T-helper 1 cell treated with Interleukin-12 subunit alpha and Interleukin-12 subunit beta and Interleukin-4 antibody, amounts not matched to agents 30 μg/mL and 1 μg/mL, for 36 hours (primary cell): ENCODE measurements at regions not wholly inside any gene's neighbourhood (a gene's known extent, or its start where the extent isn't known, plus 50 kb on each side); places are given as distances from the start of the nearest gene placed in this dataset.

Experiments used
- H3K27ac Mint-ChIP-seq: one replicate; pipeline ENCODE4 v1.8.0; 2021; ENCODE audit warnings: mild to moderate bottlenecking, mixed read lengths
- H3K27me3 Mint-ChIP-seq: one replicate; pipeline ENCODE4 v1.8.0; 2021; ENCODE audit warnings: low read depth, mixed read lengths
- H3K36me3 Mint-ChIP-seq: one replicate; pipeline ENCODE4 v1.8.0; 2021; ENCODE audit warnings: low read depth, mixed read lengths
- H3K4me1 Mint-ChIP-seq: one replicate; pipeline ENCODE4 v1.8.0; 2021; ENCODE audit warnings: low read depth, mixed read lengths
- H3K4me3 Mint-ChIP-seq: one replicate; pipeline ENCODE4 v1.8.0; 2021; ENCODE audit warnings: mild to moderate bottlenecking, moderate library complexity, mixed read lengths
- H3K9me3 Mint-ChIP-seq: one replicate; pipeline ENCODE4 v1.8.0; 2021; ENCODE audit warnings: mixed read lengths

GRCh38 chr4:180557348-180557747 lies 1685.9 kb upstream of the TENM3 start:
- H3K27me3 Mint-ChIP-seq: no peaks in the 10 kb centered on the region
- no peak overlapping the region for H3K4me3 Mint-ChIP-seq
- H3K36me3 Mint-ChIP-seq: no peaks in the 10 kb centered on the region
- H3K4me1 Mint-ChIP-seq: no peaks in the 10 kb centered on the region
- H3K27ac Mint-ChIP-seq: no peak overlapping the region
- H3K9me3 Mint-ChIP-seq: no peaks in the 10 kb centered on the region

GRCh38 chr4:180557950-180558349 lies 1685.3 kb upstream of the TENM3 start:
- H3K27me3 Mint-ChIP-seq: no peaks in the 10 kb centered on the region
- H3K4me1 Mint-ChIP-seq: no peaks in the 10 kb centered on the region
- H3K27ac Mint-ChIP-seq: no peak overlapping the region
- no peaks in the 10 kb centered on the region for H3K9me3 Mint-ChIP-seq
- H3K36me3 Mint-ChIP-seq: no peaks in the 10 kb centered on the region
- H3K4me3 Mint-ChIP-seq: no peak overlapping the region

DNA sequence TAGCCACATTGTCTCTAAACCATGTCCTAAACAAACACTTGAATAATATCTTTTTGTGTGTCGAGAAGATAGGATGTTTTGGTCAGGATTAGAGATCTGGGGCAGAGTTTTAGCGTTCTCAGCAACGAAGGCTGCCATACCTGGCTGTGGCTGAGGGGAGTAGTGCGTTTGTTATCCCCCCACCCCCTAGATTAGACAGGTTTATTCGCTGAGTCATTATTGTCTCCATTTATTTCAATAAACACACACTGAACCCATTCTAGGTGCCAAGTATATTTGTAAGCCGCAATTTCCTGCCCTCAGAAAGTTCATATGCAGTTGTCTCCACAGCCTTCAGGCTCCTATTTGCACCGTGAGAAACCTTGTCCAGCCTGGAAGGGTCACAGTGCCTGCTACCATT lies 1684.8 kb upstream of the TENM3 start:
- Mint-ChIP-seq H3K9me3 (no peaks in the 10 kb centered on the region), H3K27me3 (no peaks in the 10 kb centered on the region), H3K36me3 (no peaks in the 10 kb centered on the region), H3K27ac (no peak overlapping the region), H3K4me3 (no peak overlapping the region), H3K4me1 (no peaks in the 10 kb centered on the region)

GRCh38 chr4:180560896-180561295 lies 1682.3 kb upstream of the TENM3 start:
- Mint-ChIP-seq H3K9me3 (no peaks in the 10 kb centered on the region), H3K4me1 (no peaks in the 10 kb centered on the region), H3K27ac (no peak overlapping the region), H3K4me3 (no peak overlapping the region), H3K27me3 (no peaks in the 10 kb centered on the region), H3K36me3 (no peaks in the 10 kb centered on the region)

DNA sequence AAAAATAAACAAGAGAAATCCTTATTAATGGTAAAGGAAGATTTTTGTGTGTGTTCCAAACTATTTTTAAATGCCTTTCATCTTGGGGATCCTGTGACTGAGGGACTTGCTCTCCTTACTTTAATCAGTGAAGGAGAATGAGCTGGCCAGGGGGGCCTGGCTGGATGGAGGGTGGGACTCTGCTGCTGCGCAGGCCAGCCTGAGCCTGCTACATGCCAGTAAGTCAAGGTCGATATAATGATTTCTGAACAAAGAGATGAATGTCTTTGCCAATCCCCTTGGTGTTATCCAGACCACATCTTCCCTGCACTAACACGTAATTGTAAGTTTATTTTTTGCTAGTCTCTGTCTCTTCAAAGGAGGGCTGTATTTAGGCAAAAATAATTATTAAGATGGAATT lies 1679.2 kb upstream of the TENM3 start:
- no peak overlapping the region for H3K27ac Mint-ChIP-seq
- no peaks in the 10 kb centered on the region for H3K27me3 Mint-ChIP-seq
- no peaks in the 10 kb centered on the region for H3K9me3 Mint-ChIP-seq
- H3K36me3 Mint-ChIP-seq: no peaks in the 10 kb centered on the region
- no peaks in the 10 kb centered on the region for H3K4me1 Mint-ChIP-seq
- H3K4me3 Mint-ChIP-seq: no peak overlapping the region

DNA sequence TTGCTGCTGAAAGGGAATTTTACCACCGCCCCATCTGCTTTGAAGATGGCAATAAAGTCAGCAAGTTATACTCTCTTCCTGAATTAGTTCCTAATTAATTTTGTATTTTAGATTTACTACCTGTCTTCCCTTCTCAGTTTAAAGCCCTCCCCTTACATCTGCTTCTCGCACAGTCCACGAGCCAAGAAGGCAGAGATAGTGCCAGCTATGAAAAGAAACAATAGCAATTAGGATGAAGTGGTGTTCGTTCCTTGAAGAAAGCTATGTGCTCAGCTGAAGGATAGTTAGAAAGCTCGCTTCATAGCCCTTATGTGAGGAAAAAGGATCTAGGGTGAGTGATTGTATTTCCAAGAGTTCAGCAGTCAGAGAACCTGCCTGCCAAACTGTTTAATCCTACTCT lies 1678.8 kb upstream of the TENM3 start:
- H3K27ac Mint-ChIP-seq: no peak overlapping the region
- H3K4me1 Mint-ChIP-seq: no peaks in the 10 kb centered on the region
- no peaks in the 10 kb centered on the region for H3K27me3 Mint-ChIP-seq
- H3K4me3 Mint-ChIP-seq: no peak overlapping the region
- no peaks in the 10 kb centered on the region for H3K36me3 Mint-ChIP-seq
- H3K9me3 Mint-ChIP-seq: no peaks in the 10 kb centered on the region

DNA sequence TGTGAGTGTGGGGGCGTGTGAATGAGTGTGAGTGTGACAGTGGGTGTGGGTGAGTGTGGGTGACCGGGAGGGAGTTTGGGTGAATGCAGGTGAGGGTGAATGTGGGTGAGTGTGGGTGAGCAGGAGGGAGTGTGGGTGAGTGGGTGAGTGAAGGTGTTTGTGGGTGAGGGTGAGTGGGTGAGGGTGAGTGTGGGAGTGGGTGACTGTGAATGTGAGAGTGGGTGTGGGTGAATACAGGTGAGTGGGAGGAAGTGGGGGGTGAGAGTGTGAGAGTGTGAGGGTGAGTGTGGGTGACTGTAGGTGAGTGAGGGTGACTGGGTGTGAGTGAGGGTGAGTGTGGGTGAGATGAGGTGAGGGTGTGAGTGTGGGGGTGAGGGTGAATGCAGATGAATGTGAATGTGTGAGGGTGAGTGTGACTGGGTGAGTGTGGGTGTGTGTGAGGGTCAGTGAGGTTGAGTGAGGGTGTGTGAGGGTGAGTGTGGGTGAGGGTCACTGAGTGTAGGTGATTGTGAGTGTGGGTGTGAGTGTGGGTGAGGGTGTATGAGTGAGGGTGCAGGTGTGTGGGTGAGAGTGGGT lies 1677.3 kb upstream of the TENM3 start:
- Mint-ChIP-seq H3K4me3 (no peak overlapping the region), H3K9me3 (peaks cover 3% of the 10 kb centered on the region), H3K27me3 (no peaks in the 10 kb centered on the region), H3K4me1 (no peaks in the 10 kb centered on the region), H3K36me3 (no peaks in the 10 kb centered on the region), H3K27ac (no peak overlapping the region)

DNA sequence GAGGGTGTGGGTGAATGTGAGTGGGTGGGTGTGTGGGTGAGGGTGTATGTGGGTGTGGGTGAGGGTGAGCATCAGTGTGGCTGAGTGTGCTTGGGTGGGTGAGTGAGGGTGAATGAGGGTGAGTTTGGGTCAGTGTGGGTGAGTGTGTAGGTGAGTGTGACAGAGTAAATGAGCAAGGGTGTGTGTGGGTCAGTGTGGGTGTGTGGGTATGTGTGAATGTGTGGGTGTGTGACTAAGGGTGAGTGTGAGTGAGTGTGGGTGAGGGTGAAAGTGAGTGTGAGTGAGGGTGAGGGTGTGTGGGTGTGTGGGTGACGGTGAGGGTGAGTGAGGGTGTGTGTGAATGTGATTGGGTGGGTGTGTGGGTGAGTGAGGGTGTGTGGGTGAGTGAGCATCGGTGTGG lies 1676.7 kb upstream of the TENM3 start:
- Mint-ChIP-seq H3K27me3 (no peaks in the 10 kb centered on the region), H3K27ac (no peak overlapping the region), H3K9me3 (peaks cover 4% of the 10 kb centered on the region), H3K4me1 (no peaks in the 10 kb centered on the region), H3K4me3 (no peak overlapping the region), H3K36me3 (no peaks in the 10 kb centered on the region)

- Mint-ChIP-seq H3K4me1 (no peaks in the 10 kb centered on the region), H3K27ac (no peak overlapping the region), H3K4me3 (no peak overlapping the region), H3K9me3 (peaks cover 4% of the 10 kb centered on the region), H3K27me3 (no peaks in the 10 kb centered on the region), H3K36me3 (no peaks in the 10 kb centered on the region)
These were observed 1676.1 kb upstream of the TENM3 start for GRCh38 chr4:180567080-180567479.

DNA sequence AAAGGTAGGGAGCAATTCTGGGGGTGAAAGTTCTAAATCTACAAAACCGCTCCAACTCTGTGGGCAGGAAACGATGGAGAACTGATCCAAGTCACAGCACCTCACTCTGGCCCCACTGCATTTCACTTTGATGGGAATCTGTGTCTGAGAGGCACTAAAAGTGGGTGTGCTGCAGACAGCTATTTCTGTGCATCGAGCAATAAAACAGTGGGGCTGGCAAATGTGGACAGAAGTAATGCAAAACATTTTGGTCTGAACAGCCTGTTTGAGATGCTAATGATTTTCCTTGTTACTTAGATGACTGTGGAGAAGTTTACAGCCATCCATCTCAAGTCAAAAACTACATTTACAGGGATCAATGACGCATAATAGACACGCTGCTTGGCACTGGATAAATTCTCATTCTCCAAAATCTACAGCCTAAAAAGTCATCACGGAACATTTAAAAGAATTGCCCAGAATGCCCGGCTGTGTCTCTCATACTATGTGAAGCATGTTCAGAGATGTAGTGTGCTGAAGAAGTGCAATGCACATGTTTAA lies 1671.6 kb upstream of the TENM3 start:
- Mint-ChIP-seq H3K27me3 (no peaks in the 10 kb centered on the region), H3K27ac (no peak overlapping the region), H3K9me3 (peaks cover 4% of the 10 kb centered on the region), H3K4me3 (no peak overlapping the region), H3K4me1 (no peaks in the 10 kb centered on the region), H3K36me3 (no peaks in the 10 kb centered on the region)

DNA sequence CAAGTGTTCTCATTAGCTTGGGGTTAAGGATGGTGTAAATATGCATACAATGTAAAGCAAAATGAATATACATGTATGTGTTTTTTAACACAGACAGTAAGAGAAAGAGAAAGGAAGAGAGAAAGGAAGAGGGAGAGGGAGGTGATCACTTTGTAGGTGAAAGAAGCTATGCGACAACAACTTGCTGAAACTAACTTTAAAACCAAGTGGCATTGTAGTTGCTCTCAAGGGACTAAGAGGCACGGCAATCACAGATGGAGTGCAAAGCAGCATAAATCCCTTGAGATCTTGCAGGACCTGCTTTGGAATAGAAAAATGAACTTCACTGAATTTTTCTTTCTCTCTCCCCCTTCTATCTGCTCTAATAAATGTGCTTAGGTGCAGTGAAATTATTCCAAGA lies 1665.0 kb upstream of the TENM3 start:
- Mint-ChIP-seq H3K4me3 (no peak overlapping the region), H3K27ac (no peak overlapping the region), H3K9me3 (no peaks in the 10 kb centered on the region), H3K4me1 (no peaks in the 10 kb centered on the region), H3K36me3 (no peaks in the 10 kb centered on the region), H3K27me3 (no peaks in the 10 kb centered on the region)

DNA sequence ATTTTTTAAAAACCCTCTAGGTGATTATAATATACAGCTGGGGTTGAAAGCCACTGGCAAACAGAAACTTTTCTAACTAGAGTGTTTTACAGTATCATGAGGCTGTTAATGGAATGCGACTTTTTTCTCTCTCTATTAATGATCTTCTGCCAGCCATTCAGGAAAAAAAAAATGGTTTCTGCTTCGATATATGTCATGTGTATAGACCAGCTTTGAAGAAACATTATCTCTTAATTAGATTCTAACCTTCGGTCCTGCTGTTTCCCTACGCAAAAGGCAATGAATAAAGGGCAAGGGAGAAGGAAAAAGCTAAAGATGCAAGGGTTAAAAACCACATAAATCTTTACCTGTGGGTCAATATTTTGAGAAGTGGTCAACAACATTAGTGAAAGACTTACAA lies 1662.1 kb upstream of the TENM3 start:
- no peaks in the 10 kb centered on the region for H3K4me1 Mint-ChIP-seq
- no peaks in the 10 kb centered on the region for H3K9me3 Mint-ChIP-seq
- no peaks in the 10 kb centered on the region for H3K27me3 Mint-ChIP-seq
- H3K36me3 Mint-ChIP-seq: no peaks in the 10 kb centered on the region
- no peak overlapping the region for H3K27ac Mint-ChIP-seq
- no peak overlapping the region for H3K4me3 Mint-ChIP-seq

DNA sequence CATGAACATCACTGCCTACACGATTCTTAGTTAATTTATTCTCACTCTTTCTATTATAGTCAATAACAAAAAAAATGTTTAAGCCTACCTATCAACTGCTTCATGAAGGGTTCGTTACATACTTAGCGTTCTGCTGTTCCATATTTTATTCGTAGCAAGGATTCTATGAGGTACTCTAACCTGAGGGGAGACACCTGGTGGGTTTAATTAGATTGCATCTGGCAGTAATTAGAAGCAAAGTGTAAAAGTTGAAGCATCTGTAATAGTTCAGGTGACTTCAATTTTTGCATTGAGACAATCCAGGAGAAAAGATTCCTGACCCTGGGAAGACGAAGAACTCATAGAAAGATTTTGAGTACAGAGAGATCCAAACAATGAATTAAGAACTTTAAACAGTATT lies 1655.8 kb upstream of the TENM3 start:
- Mint-ChIP-seq H3K4me1 (no peaks in the 10 kb centered on the region), H3K4me3 (no peak overlapping the region), H3K27me3 (no peaks in the 10 kb centered on the region), H3K27ac (no peak overlapping the region), H3K9me3 (no peaks in the 10 kb centered on the region), H3K36me3 (no peaks in the 10 kb centered on the region)

DNA sequence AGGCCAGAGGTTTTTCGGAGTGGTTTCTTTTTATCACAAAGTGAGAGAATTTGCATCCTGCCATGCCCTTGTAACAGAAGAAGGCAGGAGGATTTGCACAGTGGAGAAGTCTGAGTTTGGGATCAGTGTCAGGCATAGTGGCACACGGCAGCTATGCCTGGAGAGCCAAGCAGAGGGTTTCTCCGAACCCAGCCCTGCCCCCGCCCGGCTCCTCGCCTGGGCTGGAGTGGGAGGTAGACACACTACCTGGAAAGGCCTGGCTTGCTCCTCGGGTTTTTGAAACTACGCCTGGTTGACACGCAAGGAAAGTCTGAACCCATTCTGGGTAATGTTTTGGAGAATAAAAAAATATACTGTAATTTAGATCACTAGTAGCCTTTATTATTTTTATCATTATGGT lies 1653.6 kb upstream of the TENM3 start:
- no peaks in the 10 kb centered on the region for H3K4me1 Mint-ChIP-seq
- no peak overlapping the region for H3K4me3 Mint-ChIP-seq
- H3K9me3 Mint-ChIP-seq: peaks cover 6% of the 10 kb centered on the region
- no peak overlapping the region for H3K27ac Mint-ChIP-seq
- no peaks in the 10 kb centered on the region for H3K27me3 Mint-ChIP-seq
- H3K36me3 Mint-ChIP-seq: no peaks in the 10 kb centered on the region

- no peak overlapping the region for H3K27ac Mint-ChIP-seq
These were observed 1646.2 kb upstream of the TENM3 start for GRCh38 chr4:180596888-180597483.

DNA sequence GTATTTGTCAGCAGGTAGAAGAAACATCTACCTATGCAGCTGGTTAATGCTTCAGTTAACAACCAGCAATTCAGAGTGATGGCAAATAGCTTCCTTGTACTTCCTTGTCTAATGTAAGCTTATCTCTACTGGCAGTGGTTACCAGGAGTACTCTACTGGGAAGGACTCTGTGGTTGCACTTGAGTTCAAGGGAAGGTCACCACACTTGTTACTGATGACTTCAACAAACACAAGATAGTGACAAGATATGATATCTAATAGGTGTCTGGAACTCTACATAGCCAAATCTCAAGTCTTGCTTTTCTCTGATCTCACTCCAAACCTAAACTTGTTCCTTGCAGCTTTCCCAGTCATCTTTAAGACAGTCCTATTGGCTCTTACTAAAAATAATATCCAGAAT lies 1644.9 kb upstream of the TENM3 start:
- no peaks in the 10 kb centered on the region for H3K4me1 Mint-ChIP-seq
- H3K27ac Mint-ChIP-seq: no peak overlapping the region
- H3K36me3 Mint-ChIP-seq: no peaks in the 10 kb centered on the region
- no peaks in the 10 kb centered on the region for H3K27me3 Mint-ChIP-seq
- H3K9me3 Mint-ChIP-seq: no peaks in the 10 kb centered on the region
- H3K4me3 Mint-ChIP-seq: no peak overlapping the region

More at GRCh38 chr4:180596888-180597483, 1646.2 kb upstream of the TENM3 start:
- peaks cover 6% of the 10 kb centered on the region for H3K9me3 Mint-ChIP-seq
- no peak overlapping the region for H3K4me3 Mint-ChIP-seq
- no peaks in the 10 kb centered on the region for H3K27me3 Mint-ChIP-seq
- no peaks in the 10 kb centered on the region for H3K4me1 Mint-ChIP-seq
- no peaks in the 10 kb centered on the region for H3K36me3 Mint-ChIP-seq
